ENCODE measurements at regions not wholly inside any gene's neighbourhood (a gene's known extent, or its start where the extent isn't known, plus 50 kb on each side); places are given as distances from the start of the nearest gene placed in this dataset.

GRCh38 chr20:23248461-23248882, 102.1 kb upstream of the NXT1 start:
- peaks cover 0 to 18% (median 0%) of the 10 kb centered on the region in 3 donors for H3K9me3 ChIP-seq (ENCODE audit: control extremely low read depth in 1 of 3, control insufficient read depth in 2 of 3, insufficient read depth in 1 of 3, low read length in 2 of 3)
- no peak for DNase-seq
- H3K4me2 ChIP-seq (replicated peaks; ENCODE audit: low read depth, low read length, poor library complexity, severe bottlenecking), result no peak overlapping the region
- WGBS (ENCODE audit: insufficient coverage), result 100% methylated on average over 2 of the region's 2 CpGs
- peaks cover 14% of the 10 kb centered on the region for H3K4me1 Mint-ChIP-seq
- ChIA-PET CTCF (no interaction called here), POLR2A (no interaction called here)
- no peak overlapping the region for H3K4me3 Mint-ChIP-seq
- intact Hi-C loops (cut with micrococcal nuclease), result no loop called here
- H2AFZ ChIP-seq (ENCODE audit: insufficient read depth, low read depth, low read length, poor library complexity, severe bottlenecking), result no peak overlapping the region
- H4K20me1 ChIP-seq (ENCODE audit: control insufficient read depth, insufficient read depth, low read length, poor library complexity, severe bottlenecking), result no peaks in the 10 kb centered on the region
- peaks cover 0 to 7% (median 2%) of the 10 kb centered on the region in 4 experiments for H3K27me3 ChIP-seq (replicated peaks in 1 of 4; ENCODE audit: control extremely low read depth in 1 of 4, control insufficient read depth in 3 of 4, insufficient read depth in 4 of 4, low read length in 3 of 4)
- H3K36me3 ChIP-seq (replicated peaks in 1 of 2; ENCODE audit: control extremely low read depth in 1 of 2, control insufficient read depth in 1 of 2, extremely low read depth in 1 of 2, insufficient read depth in 2 of 2, low read length in 1 of 2), result no peaks in the 10 kb centered on the region
- no peak for ATAC-seq (ENCODE audit: low read depth)
- TF ChIP-seq, protein P1, sequence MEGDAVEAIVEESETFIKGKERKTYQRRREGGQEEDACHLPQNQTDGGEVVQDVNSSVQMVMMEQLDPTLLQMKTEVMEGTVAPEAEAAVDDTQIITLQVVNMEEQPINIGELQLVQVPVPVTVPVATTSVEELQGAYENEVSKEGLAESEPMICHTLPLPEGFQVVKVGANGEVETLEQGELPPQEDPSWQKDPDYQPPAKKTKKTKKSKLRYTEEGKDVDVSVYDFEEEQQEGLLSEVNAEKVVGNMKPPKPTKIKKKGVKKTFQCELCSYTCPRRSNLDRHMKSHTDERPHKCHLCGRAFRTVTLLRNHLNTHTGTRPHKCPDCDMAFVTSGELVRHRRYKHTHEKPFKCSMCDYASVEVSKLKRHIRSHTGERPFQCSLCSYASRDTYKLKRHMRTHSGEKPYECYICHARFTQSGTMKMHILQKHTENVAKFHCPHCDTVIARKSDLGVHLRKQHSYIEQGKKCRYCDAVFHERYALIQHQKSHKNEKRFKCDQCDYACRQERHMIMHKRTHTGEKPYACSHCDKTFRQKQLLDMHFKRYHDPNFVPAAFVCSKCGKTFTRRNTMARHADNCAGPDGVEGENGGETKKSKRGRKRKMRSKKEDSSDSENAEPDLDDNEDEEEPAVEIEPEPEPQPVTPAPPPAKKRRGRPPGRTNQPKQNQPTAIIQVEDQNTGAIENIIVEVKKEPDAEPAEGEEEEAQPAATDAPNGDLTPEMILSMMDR (IDR thresholded peaks at IDR 0.05), result no peak
- TF ChIP-seq EZH2 (IDR thresholded peaks at IDR 0.05; ENCODE audit: borderline replicate concordance, insufficient read depth, low read depth, low read length, poor library complexity, severe bottlenecking), result no peak
- H3K9me3 Mint-ChIP-seq (ENCODE audit: insufficient read depth), result no peaks in the 10 kb centered on the region
- peaks cover 5 to 7% of the 10 kb centered on the region in 2 donors for H3K4me1 ChIP-seq (ENCODE audit: control insufficient read depth in 2 of 2, insufficient read depth in 2 of 2, low read length in 2 of 2)
- H3K27ac ChIP-seq (ENCODE audit: low read length in 2 of 2), result no peak overlapping the region
- H3K27me3 Mint-ChIP-seq, result peaks cover 20% of the 10 kb centered on the region
- no peaks in the 10 kb centered on the region for H3K79me2 ChIP-seq (ENCODE audit: control insufficient read depth, insufficient read depth, low read length)
- H3K9ac ChIP-seq (ENCODE audit: low read length), result no peak overlapping the region
- no peak overlapping the region for H3K27ac Mint-ChIP-seq
- H3K4me3 ChIP-seq (ENCODE audit: control extremely low read depth in 1 of 5, extremely low read depth in 1 of 5, insufficient read depth in 1 of 5, low read depth in 2 of 5, low read length in 4 of 5), result no peak overlapping the region

DNA sequence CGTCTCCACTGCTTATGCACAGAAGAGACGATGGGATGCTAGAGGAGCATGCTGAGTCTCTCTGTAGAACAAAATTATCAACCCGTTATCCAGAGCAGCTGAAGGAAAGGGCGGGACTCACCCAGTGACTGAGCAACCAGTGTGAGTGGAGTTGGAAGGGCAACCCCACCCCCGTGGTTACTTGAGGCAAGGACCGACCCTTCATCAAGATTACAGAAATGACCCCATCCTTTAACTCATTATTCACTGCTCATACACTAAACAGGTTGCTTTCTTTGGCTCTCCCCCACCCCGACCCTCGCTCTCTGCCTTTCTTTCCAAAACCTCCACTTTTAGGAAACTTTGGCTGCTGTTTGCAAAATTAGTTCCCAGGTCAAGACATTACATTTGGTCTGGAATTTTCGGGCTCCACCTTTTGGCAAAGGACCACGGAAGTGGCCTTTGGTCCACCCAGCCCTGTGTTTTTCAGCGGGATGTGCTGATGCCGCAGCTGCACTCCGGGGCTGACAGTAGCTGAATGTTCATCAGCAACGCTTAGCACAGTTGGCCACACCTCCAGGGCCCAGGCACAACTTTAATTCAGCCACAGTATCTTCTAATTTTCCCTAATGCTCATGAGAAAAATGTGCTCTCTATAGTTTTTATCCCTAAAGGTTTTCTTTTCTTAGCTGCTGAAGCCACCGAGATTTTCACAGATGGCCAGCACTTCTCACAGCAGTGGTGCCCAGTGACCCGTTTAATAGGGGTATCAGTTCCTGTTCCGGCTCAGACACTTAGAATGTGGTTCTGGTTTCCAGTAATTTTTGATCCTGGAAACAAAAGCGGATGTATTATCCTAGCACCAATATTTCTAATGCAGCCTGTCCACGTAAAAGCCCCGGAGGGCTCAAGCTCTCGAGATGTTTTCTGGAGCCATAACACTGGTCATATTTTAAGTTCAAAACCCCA, 103.6 kb upstream of the NXT1 start:
- ATAC-seq (ENCODE audit: low read depth), result no peak

More for the DNA sequence above, 103.6 kb upstream of the NXT1 start:
- Histone ChIP-seq H3K36me3 (replicated peaks in 1 of 2; ENCODE audit: control extremely low read depth in 1 of 2, control insufficient read depth in 1 of 2, extremely low read depth in 1 of 2, insufficient read depth in 2 of 2, low read length in 1 of 2) (no peaks in the 10 kb centered on the region), H3K79me2 (ENCODE audit: control insufficient read depth, insufficient read depth, low read length) (no peaks in the 10 kb centered on the region), H3K4me3 (ENCODE audit: control extremely low read depth in 1 of 5, extremely low read depth in 1 of 5, insufficient read depth in 1 of 5, low read depth in 2 of 5, low read length in 4 of 5) (no peak overlapping the region), H2AFZ (ENCODE audit: insufficient read depth, low read depth, low read length, poor library complexity, severe bottlenecking) (no peak overlapping the region), H3K9me3 (ENCODE audit: control extremely low read depth in 1 of 3, control insufficient read depth in 2 of 3, insufficient read depth in 1 of 3, low read length in 2 of 3) (peaks cover 0 to 21% (median 0%) of the 10 kb centered on the region in 3 donors), H3K27me3 (replicated peaks in 1 of 4; ENCODE audit: control extremely low read depth in 1 of 4, control insufficient read depth in 3 of 4, insufficient read depth in 4 of 4, low read length in 3 of 4) (peaks cover 0 to 14% (median 2%) of the 10 kb centered on the region in 4 experiments), H3K4me1 (ENCODE audit: control insufficient read depth in 2 of 2, insufficient read depth in 2 of 2, low read length in 2 of 2) (peaks cover 5 to 7% of the 10 kb centered on the region in 2 donors), H3K4me2 (replicated peaks; ENCODE audit: low read depth, low read length, poor library complexity, severe bottlenecking) (no peak overlapping the region), H3K9ac (ENCODE audit: low read length) (no peak overlapping the region), H3K27ac (ENCODE audit: low read length in 2 of 2) (no peak overlapping the region), H4K20me1 (ENCODE audit: control insufficient read depth, insufficient read depth, low read length, poor library complexity, severe bottlenecking) (no peaks in the 10 kb centered on the region)
- WGBS (ENCODE audit: insufficient coverage), result 86% methylated on average over 10 of the region's 21 CpGs
- TF ChIP-seq, protein P1 (IDR thresholded peaks at IDR 0.05), result no peak
- TF ChIP-seq EZH2 (IDR thresholded peaks at IDR 0.05; ENCODE audit: borderline replicate concordance, insufficient read depth, low read depth, low read length, poor library complexity, severe bottlenecking), result no peak
- H3K4me1 Mint-ChIP-seq, result peaks cover 14% of the 10 kb centered on the region
- no peaks in the 10 kb centered on the region for H3K9me3 Mint-ChIP-seq (ENCODE audit: insufficient read depth)
- peaks cover 17% of the 10 kb centered on the region for H3K27me3 Mint-ChIP-seq
- intact Hi-C loops (cut with micrococcal nuclease), result no loop called here
- no peak overlapping the region for H3K4me3 Mint-ChIP-seq
- no peak for DNase-seq
- CTCF ChIA-PET, result no interaction called here
- H3K27ac Mint-ChIP-seq, result no peak overlapping the region
- POLR2A ChIA-PET, result no interaction called here
